K562 (cell line): ENCODE measurements at regions not wholly inside any gene's neighbourhood (a gene's known extent, or its start where the extent isn't known, plus 50 kb on each side); places are given as distances from the start of the nearest gene placed in this dataset.

Experiments used
- ATAC-seq: fragments of 200-7000 bp; cut with Tn5 transposase; 3 replicates; pipeline ENCODE4 v1.9.1; 2020; ENCODE audit warnings: moderate library complexity
- BruUV-seq: library from RNA; stranded (reverse); fragments of 400-500 nt; replicated peaks from 2 replicates; lab custom pipeline; 2021; lab: Mats Ljungman, UMichigan
- CTCF ChIA-PET: fragments of 300-600 bp; formaldehyde crosslinking; extraction: SDS; loops from one replicate; lab custom pipeline; 2021; ENCODE audit warnings: low intra/inter-chr PET ratio; lab: Yijun Ruan, JAX
- POLR2A ChIA-PET: fragments of 300-600, 350-650 bp; sonication (Branson Sonifier 250); formaldehyde crosslinking; extraction: SDS; loops from one replicate; lab custom pipeline; 2021; ENCODE audit warnings: antibody characterized with exemption, inconsistent platforms; lab: Yijun Ruan, JAX
- DNase-seq, 4 experiments: peaks; one replicate each; pipeline versions ENCODE4 v3.0.0 to v3.0.0-alpha.2; 2011 to 2018; ENCODE audit warnings: low spot score in 3 of 4, mixed read lengths in 3 of 4; ENCODE audit errors: extremely low read depth in 1 of 4
- FAIRE-seq: peaks from 2 replicates; lab custom pipeline; 2011; peaks lifted over from hg19 to GRCh38; lab: Jason Lieb, UNC
- H2AFZ ChIP-seq: 2 replicates; pipeline ENCODE4 v1.6.0; 2011; ENCODE audit warnings: low read depth, low read length, control low read depth, inconsistent platforms
- H3K27ac ChIP-seq: fragments of 200-600 bp; 3 replicates; pipeline ENCODE4 v1.8.0; 2011; ENCODE audit warnings: low read depth, mild to moderate bottlenecking, control low read depth, inconsistent platforms, low read length, moderate library complexity, mixed read lengths; ENCODE audit errors: extremely low read depth
- H3K27me3 ChIP-seq, 2 experiments: fragments of 300-600 bp in 1 of 2; 2 replicates in 1 of 2; 3 replicates in 1 of 2; pipeline versions ENCODE4 v1.6.0 to v1.8.0; 2011; ENCODE audit warnings: inconsistent platforms in 2 of 2, low read length in 2 of 2, mild to moderate bottlenecking in 1 of 2, mixed read lengths in 1 of 2, moderate library complexity in 1 of 2; ENCODE audit not compliant: control insufficient read depth in 2 of 2, insufficient read depth in 2 of 2
- H3K36me3 ChIP-seq: fragments of 300-600 bp; 3 replicates; pipeline ENCODE4 v1.8.0; 2011; ENCODE audit warnings: mild to moderate bottlenecking, low read length, inconsistent platforms; ENCODE audit not compliant: control insufficient read depth, insufficient read depth
- H3K4me1 ChIP-seq, 2 experiments: fragments of 200-600 bp in 1 of 2; replicated peaks in 1 of 2; 2 replicates in 1 of 2; 3 replicates in 1 of 2; pipeline versions ENCODE4 v1.5.1 to v1.8.0; 2011; ENCODE audit warnings: inconsistent platforms in 2 of 2, low read length in 2 of 2, mild to moderate bottlenecking in 1 of 2, mixed read lengths in 1 of 2, moderate library complexity in 1 of 2; ENCODE audit not compliant: control insufficient read depth in 2 of 2, insufficient read depth in 2 of 2
- H3K4me2 ChIP-seq: 2 replicates; pipeline ENCODE4 v1.6.1; 2011; ENCODE audit warnings: low read length, control low read depth, inconsistent platforms, mixed read lengths; ENCODE audit not compliant: insufficient read depth
- H3K4me3 ChIP-seq: fragments of 200-600 bp; sonication (generic), shearing (Covaris generic); 2 replicates; pipeline ENCODE4 v1.5.1; 2016; ENCODE audit warnings: control low read depth, inconsistent platforms
- H3K79me2 ChIP-seq: fragments of 200-600 bp; 3 replicates; pipeline ENCODE4 v1.8.0; 2011; ENCODE audit warnings: low read length, inconsistent platforms; ENCODE audit not compliant: control insufficient read depth, insufficient read depth
- H3K9ac ChIP-seq, 2 experiments: 2 replicates each; pipeline versions ENCODE4 v1.6.0 to v1.6.1; 2011; ENCODE audit warnings: low read depth in 2 of 2, low read length in 2 of 2, control low read depth in 1 of 2, inconsistent platforms in 1 of 2, mild to moderate bottlenecking in 1 of 2, mixed read lengths in 1 of 2; ENCODE audit not compliant: insufficient read depth in 1 of 2
- H3K9me1 ChIP-seq: one replicate; pipeline ENCODE4 v1.6.0; 2011; ENCODE audit warnings: inconsistent platforms, mild to moderate bottlenecking, low read length, moderate library complexity; ENCODE audit not compliant: control insufficient read depth, insufficient read depth
- H3K9me3 ChIP-seq: replicated peaks from 2 replicates; pipeline ENCODE4 v1.5.1; 2011; ENCODE audit warnings: low read depth, low read length, inconsistent platforms; ENCODE audit not compliant: control insufficient read depth, insufficient read depth
- H4K20me1 ChIP-seq: replicated peaks from 2 replicates; pipeline ENCODE4 v1.6.1; 2011; ENCODE audit warnings: low read length, inconsistent platforms, mixed read lengths; ENCODE audit not compliant: control insufficient read depth, insufficient read depth
- CCNT2 ChIP-seq: IDR thresholded peaks from 2 replicates; pipeline ENCODE4 v1.6.1; 2011; ENCODE audit warnings: borderline replicate concordance, low read depth, mild to moderate bottlenecking, moderate library complexity, mixed read lengths, low read length; ENCODE audit not compliant: insufficient read length; ENCODE audit errors: extremely low read depth
- IRF9 ChIP-seq: fragments of 450-650 bp; IDR thresholded peaks from 2 replicates; pipeline ENCODE4 v1.6.1; 2016; ENCODE audit warnings: missing biosample characterization, missing genetic modification characterization
- KDM2B ChIP-seq: fragments of 250-450 bp; sonication (Bioruptor Pico); IDR thresholded peaks from 2 replicates; pipeline ENCODE4 v1.8.0; 2021; ENCODE audit warnings: mild to moderate bottlenecking, moderate library complexity
- KHSRP ChIP-seq: fragments of 450-650 bp; IDR thresholded peaks from 2 replicates; pipeline ENCODE4 v1.6.1; 2017
- MNT ChIP-seq, 2 experiments: fragments of 450-650 bp; conservative IDR thresholded peaks; 2 replicates each; pipeline ENCODE4 v1.6.1; 2017; ENCODE audit warnings: mild to moderate bottlenecking in 2 of 2, moderate library complexity in 2 of 2
- NR4A1 ChIP-seq, 2 experiments: fragments of 250-450 bp in 1 of 2; fragments of 450-650 bp in 1 of 2; sonication (Bioruptor Pico) in 1 of 2; IDR thresholded peaks; 2 replicates each; pipeline versions ENCODE4 v1.4.0 to v1.6.1; 2016 to 2020; ENCODE audit warnings: mild to moderate bottlenecking in 2 of 2, missing compliant biosample characterization in 1 of 2, missing genetic modification characterization in 1 of 2, moderate library complexity in 1 of 2
- PHB ChIP-seq: fragments of 250-450 bp; sonication (Bioruptor Pico); IDR thresholded peaks from 2 replicates; pipeline ENCODE4 v1.5.0; 2021
- RB1 ChIP-seq: fragments of 450-650 bp; IDR thresholded peaks from 2 replicates; pipeline ENCODE4 v1.6.1; 2017; ENCODE audit warnings: low read depth, mild to moderate bottlenecking
- RCOR1 ChIP-seq, 2 experiments: IDR thresholded peaks; 2 replicates each; pipeline ENCODE4 v1.6.1; 2012; ENCODE audit warnings: low read depth in 2 of 2, low read length in 2 of 2, borderline replicate concordance in 1 of 2, improper control_type of control experiment in 1 of 2
- SLC30A9 ChIP-seq: fragments of 250-450 bp; sonication (Bioruptor Pico); IDR thresholded peaks from 2 replicates; pipeline ENCODE4 v1.8.0; 2022; ENCODE audit warnings: mild to moderate bottlenecking, moderate library complexity
- TCFL5 ChIP-seq: fragments of 250-450 bp; sonication (Bioruptor Pico); conservative IDR thresholded peaks from 2 replicates; pipeline ENCODE4 v1.6.1; 2021; ENCODE audit warnings: mild to moderate bottlenecking, moderate library complexity, matching md5 sums
- UBTF ChIP-seq, 2 experiments: IDR thresholded peaks; 2 replicates each; pipeline ENCODE4 v1.6.1; 2012; ENCODE audit warnings: improper control_type of control experiment in 2 of 2, low read depth in 2 of 2, low read length in 2 of 2, borderline replicate concordance in 1 of 2
- ZFP30 ChIP-seq: fragments of 250-450 bp; sonication (Bioruptor Pico); IDR thresholded peaks from 2 replicates; pipeline ENCODE4 v1.8.0; 2022; ENCODE audit warnings: moderate library complexity, mild to moderate bottlenecking, inconsistent platforms, borderline replicate concordance
- ZNF263 ChIP-seq: sonication (generic); formaldehyde crosslinking; IDR thresholded peaks from 2 replicates; pipeline ENCODE4 v1.8.0; 2022; ENCODE audit warnings: mild to moderate bottlenecking, missing genetic modification reagents, borderline replicate concordance
- WGBS: fragments of 100-300 bp; shearing (Covaris generic); methylation state at CpG from one replicate; pipeline ENCODE4 v1.1.6; 2016; ENCODE audit warnings: low coverage, mixed read lengths; ENCODE audit not compliant: insufficient coverage; ENCODE audit errors: missing lambda C conversion rate; 5-methylcytosine and 5-hydroxymethylcytosine counted together
- in situ Hi-C: fragments of 300-500 bp; cut with MboI; formaldehyde crosslinking; loops from 4 replicates; pipeline ENCODE4 v1.15.0; 2018; ENCODE audit warnings: inconsistent platforms, mixed read lengths
- intact Hi-C: fragments of 100-400 bp; cut with micrococcal nuclease; formaldehyde crosslinking; loops from 2 replicates; pipeline ENCODE4 v1.14.2; 2022

GRCh38 chr7:113030489-113030888, 56.1 kb downstream of the GPR85 start:
- intact Hi-C loops (no loop called here), in situ Hi-C loops (no loop called here)
- POLR2A ChIA-PET: no interaction called here
- Histone ChIP-seq H3K9ac (no peak overlapping the region), H3K9me3 (no peaks in the 10 kb centered on the region), H3K36me3 (no peaks in the 10 kb centered on the region), H3K4me2 (no peak overlapping the region), H3K27ac (no peak overlapping the region), H3K27me3 (no peaks in the 10 kb centered on the region), H3K4me3 (no peak overlapping the region), H3K4me1 (no peaks in the 10 kb centered on the region), H4K20me1 (no peaks in the 10 kb centered on the region), H3K79me2 (no peaks in the 10 kb centered on the region), H3K9me1 (no peaks in the 10 kb centered on the region), H2AFZ (no peak overlapping the region)
- FAIRE-seq (no peak), ATAC-seq (no peak), DNase-seq (no peak)
- BruUV-seq: no TSS peak
- WGBS: 30% methylated on average over 1 of the region's 1 CpG
- TF ChIP-seq RB1 (no peak), ZFP30 (CRISPR knock-in tag) (no peak), KDM2B (no peak), KHSRP (no peak), ZNF263 (CRISPR knock-in tag) (no peak), RCOR1 (IDR thresholded peaks at IDR 0.05; ENCODE audit: borderline replicate concordance in 1 of 2, low read depth in 2 of 2, low read length in 2 of 2) (no peak), PHB (no peak), MNT (conservative IDR thresholded peaks at IDR 0.05) (no peak), NR4A1 (CRISPR knock-in tag; IDR thresholded peaks at IDR 0.05) (no peak), NR4A1 (tag; IDR thresholded peaks at IDR 0.05) (no peak), CCNT2 (no peak), SLC30A9 (no peak), IRF9 (tag) (no peak), UBTF (IDR thresholded peaks at IDR 0.05; ENCODE audit: borderline replicate concordance in 1 of 2, low read depth in 2 of 2, low read length in 2 of 2) (no peak), TCFL5 (CRISPR knock-in tag) (no peak)
- CTCF ChIA-PET: no interaction called here
